ENCODE measurements at regions not wholly inside any gene's neighbourhood (a gene's known extent, or its start where the extent isn't known, plus 50 kb on each side); places are given as distances from the start of the nearest gene placed in this dataset.

DNA sequence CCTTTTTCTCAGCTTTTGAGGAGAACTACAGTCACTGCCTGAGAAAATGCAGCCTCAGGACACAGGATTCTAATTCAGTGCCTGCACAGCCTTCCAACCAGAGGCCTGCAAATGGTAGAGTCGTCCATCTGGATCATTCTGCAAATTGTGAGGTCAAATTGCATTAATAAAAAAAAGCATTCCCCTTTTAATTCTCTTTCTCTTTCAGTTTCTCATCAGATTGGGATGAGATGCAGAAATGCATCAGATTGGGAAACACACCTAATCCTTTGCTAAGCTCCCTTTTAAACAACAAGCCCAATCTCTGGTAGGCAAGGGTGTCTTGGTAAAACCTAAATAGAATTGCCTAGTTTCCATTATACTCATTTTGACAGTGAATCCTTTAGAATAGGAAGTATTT lies 838.8 kb downstream of the MAFB start:
- Mint-ChIP-seq H3K27ac (no peak overlapping the region), H3K27me3 (ENCODE audit: low read depth in 3 of 3) (peaks cover 1 to 3% (median 1%) of the 10 kb centered on the region in 3 donors), H3K36me3 (no peaks in the 10 kb centered on the region), H3K9me3 (peaks cover 0 to 2% (median 0%) of the 10 kb centered on the region in 7 donors), H3K4me1 (no peaks in the 10 kb centered on the region), H3K4me3 (no peak overlapping the region)
- no peaks in the 10 kb centered on the region for H3K27me3 ChIP-seq (ENCODE audit: control insufficient read depth in 2 of 2, insufficient read depth in 2 of 2, low read length in 2 of 2)
- no peaks in the 10 kb centered on the region for H4K20me1 ChIP-seq (ENCODE audit: insufficient read depth, low read length)
- H3K9me3 ChIP-seq (replicated peaks in 1 of 2; ENCODE audit: control insufficient read depth in 1 of 2, insufficient read depth in 1 of 2, low read length in 2 of 2), result no peaks in the 10 kb centered on the region
- no CpG with 5 or more reads among the region's 1 CpG for WGBS (ENCODE audit: insufficient coverage)
- H3K79me2 ChIP-seq (ENCODE audit: insufficient read depth, low read length), result no peaks in the 10 kb centered on the region
- TF ChIP-seq, protein P1, sequence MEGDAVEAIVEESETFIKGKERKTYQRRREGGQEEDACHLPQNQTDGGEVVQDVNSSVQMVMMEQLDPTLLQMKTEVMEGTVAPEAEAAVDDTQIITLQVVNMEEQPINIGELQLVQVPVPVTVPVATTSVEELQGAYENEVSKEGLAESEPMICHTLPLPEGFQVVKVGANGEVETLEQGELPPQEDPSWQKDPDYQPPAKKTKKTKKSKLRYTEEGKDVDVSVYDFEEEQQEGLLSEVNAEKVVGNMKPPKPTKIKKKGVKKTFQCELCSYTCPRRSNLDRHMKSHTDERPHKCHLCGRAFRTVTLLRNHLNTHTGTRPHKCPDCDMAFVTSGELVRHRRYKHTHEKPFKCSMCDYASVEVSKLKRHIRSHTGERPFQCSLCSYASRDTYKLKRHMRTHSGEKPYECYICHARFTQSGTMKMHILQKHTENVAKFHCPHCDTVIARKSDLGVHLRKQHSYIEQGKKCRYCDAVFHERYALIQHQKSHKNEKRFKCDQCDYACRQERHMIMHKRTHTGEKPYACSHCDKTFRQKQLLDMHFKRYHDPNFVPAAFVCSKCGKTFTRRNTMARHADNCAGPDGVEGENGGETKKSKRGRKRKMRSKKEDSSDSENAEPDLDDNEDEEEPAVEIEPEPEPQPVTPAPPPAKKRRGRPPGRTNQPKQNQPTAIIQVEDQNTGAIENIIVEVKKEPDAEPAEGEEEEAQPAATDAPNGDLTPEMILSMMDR (IDR thresholded peaks at IDR 0.05), result no peak
- no peak overlapping the region for H3K9ac ChIP-seq (ENCODE audit: insufficient read depth, low read length, poor library complexity, severe bottlenecking)
- H3K36me3 ChIP-seq (replicated peaks in 1 of 2; ENCODE audit: control insufficient read depth in 1 of 2, insufficient read depth in 2 of 2, low read length in 2 of 2), result no peaks in the 10 kb centered on the region
- H3K4me3 ChIP-seq (replicated peaks in 1 of 3; ENCODE audit: low read depth in 2 of 3, low read length in 3 of 3), result no peak overlapping the region
- no peak overlapping the region for H3K27ac ChIP-seq (ENCODE audit: low read depth in 1 of 2, low read length in 2 of 2)
- H3K4me1 ChIP-seq (ENCODE audit: control insufficient read depth in 1 of 2, insufficient read depth in 2 of 2, low read length in 2 of 2), result no peaks in the 10 kb centered on the region
- DNase-seq, result no peak
- H3K4me2 ChIP-seq (replicated peaks; ENCODE audit: extremely low read depth, low read length, poor library complexity, severe bottlenecking), result no peak overlapping the region
- intact Hi-C loops (cut with micrococcal nuclease), result no loop called here
- H2AFZ ChIP-seq (ENCODE audit: insufficient read depth, low read depth, low read length, poor library complexity, severe bottlenecking), result no peak overlapping the region

DNA sequence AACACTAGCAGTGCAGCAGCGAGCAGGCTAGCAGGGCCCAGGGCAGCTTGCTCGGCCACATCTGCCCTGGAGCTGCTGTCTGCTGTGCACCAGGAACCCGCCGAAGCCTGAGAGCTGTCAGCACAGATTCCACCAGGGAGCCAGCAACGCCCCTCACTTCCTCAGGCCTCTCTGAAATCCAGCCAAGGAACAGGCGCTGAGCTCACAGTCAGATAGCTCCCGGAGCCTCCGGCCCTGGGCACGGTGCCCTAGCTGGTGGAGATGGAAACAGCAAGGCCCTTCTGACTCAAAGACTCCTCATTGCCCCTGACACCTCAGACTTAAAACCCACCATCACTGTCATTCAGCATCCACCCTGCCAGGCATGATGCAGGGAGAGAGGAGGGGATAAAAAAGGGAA lies 839.4 kb downstream of the MAFB start:
- H3K79me2 ChIP-seq (ENCODE audit: insufficient read depth, low read length), result no peaks in the 10 kb centered on the region
- H3K4me3 ChIP-seq (replicated peaks in 1 of 3; ENCODE audit: low read depth in 2 of 3, low read length in 3 of 3), result no peak overlapping the region

More for the DNA sequence above, 839.4 kb downstream of the MAFB start:
- WGBS (ENCODE audit: insufficient coverage), result 48% methylated on average over 5 of the region's 9 CpGs
- no peak overlapping the region for H3K27ac ChIP-seq (ENCODE audit: low read depth in 1 of 2, low read length in 2 of 2)
- no peak overlapping the region for H3K9ac ChIP-seq (ENCODE audit: insufficient read depth, low read length, poor library complexity, severe bottlenecking)
- DNase-seq, result no peak
- H3K9me3 ChIP-seq (replicated peaks in 1 of 2; ENCODE audit: control insufficient read depth in 1 of 2, insufficient read depth in 1 of 2, low read length in 2 of 2), result no peaks in the 10 kb centered on the region
- intact Hi-C loops (cut with micrococcal nuclease), result no loop called here
- no peak overlapping the region for H3K27ac Mint-ChIP-seq
- H3K4me1 Mint-ChIP-seq, result no peaks in the 10 kb centered on the region
- TF ChIP-seq, protein P1 (IDR thresholded peaks at IDR 0.05), result no peak
- no peak overlapping the region for H3K4me2 ChIP-seq (replicated peaks; ENCODE audit: extremely low read depth, low read length, poor library complexity, severe bottlenecking)
- H3K36me3 ChIP-seq (replicated peaks in 1 of 2; ENCODE audit: control insufficient read depth in 1 of 2, insufficient read depth in 2 of 2, low read length in 2 of 2), result no peaks in the 10 kb centered on the region
- peaks cover 1 to 3% (median 1%) of the 10 kb centered on the region in 3 donors for H3K27me3 Mint-ChIP-seq (ENCODE audit: low read depth in 3 of 3)
- no peaks in the 10 kb centered on the region for H3K27me3 ChIP-seq (ENCODE audit: control insufficient read depth in 2 of 2, insufficient read depth in 2 of 2, low read length in 2 of 2)
- no peaks in the 10 kb centered on the region for H3K4me1 ChIP-seq (ENCODE audit: control insufficient read depth in 1 of 2, insufficient read depth in 2 of 2, low read length in 2 of 2)
- H2AFZ ChIP-seq (ENCODE audit: insufficient read depth, low read depth, low read length, poor library complexity, severe bottlenecking), result no peak overlapping the region
- no peak overlapping the region for H3K4me3 Mint-ChIP-seq
- H4K20me1 ChIP-seq (ENCODE audit: insufficient read depth, low read length), result no peaks in the 10 kb centered on the region
- H3K36me3 Mint-ChIP-seq, result no peaks in the 10 kb centered on the region
- peaks cover 0 to 2% (median 0%) of the 10 kb centered on the region in 7 donors for H3K9me3 Mint-ChIP-seq
